AG04450 (cell line): ENCODE measurements at regions not wholly inside any gene's neighbourhood (a gene's known extent, or its start where the extent isn't known, plus 50 kb on each side); places are given as distances from the start of the nearest gene placed in this dataset.
"Not testable (repeated sequence)": the region's sequence is repeated elsewhere in the genome, so short reads cannot be mapped to it uniquely, and the experiment has no call there.

Experiments used
- CTCF ChIA-PET: fragments of 300-600, 350-600 bp; formaldehyde crosslinking; extraction: SDS; loops from one replicate; lab custom pipeline; 2022; ENCODE audit warnings: antibody characterized with exemption, inconsistent platforms; lab: Charles Lee
- POLR2A ChIA-PET: fragments of 350-600 bp; formaldehyde crosslinking; extraction: SDS; loops from one replicate; lab custom pipeline; 2021; ENCODE audit warnings: antibody characterized with exemption, inconsistent platforms; lab: Yijun Ruan, JAX
- DNase-seq: peaks from one replicate; pipeline ENCODE4 v3.0.0-alpha.2; 2011; ENCODE audit warnings: low read depth, low spot score
- H3K27ac ChIP-seq: one replicate; pipeline ENCODE4 v1.5.1; 2012; ENCODE audit warnings: low read depth, low read length, control low read depth
- H3K27me3 ChIP-seq: one replicate; pipeline ENCODE4 v1.6.0; 2012; ENCODE audit warnings: low read length; ENCODE audit not compliant: control insufficient read depth, insufficient read depth
- H3K4me3 ChIP-seq: 2 replicates; pipeline ENCODE4 v1.5.1; 2011; ENCODE audit warnings: mild to moderate bottlenecking, low read depth, low read length, control low read depth
- H3K9me3 ChIP-seq: 2 replicates; pipeline ENCODE4 v1.5.1; 2012; ENCODE audit warnings: low read length; ENCODE audit not compliant: control insufficient read depth, insufficient read depth
- CTCF ChIP-seq: IDR thresholded peaks from 2 replicates; pipeline ENCODE4 v1.5.1; 2011; ENCODE audit warnings: low read depth, low read length, control low read depth, inconsistent platforms

GRCh38 chr14:105880616-105881015 lies 354.2 kb downstream of the TMEM121 start:
- H3K9me3 ChIP-seq = peaks cover 87% of the 10 kb centered on the region
- TF ChIP-seq CTCF = no peak
- H3K27ac ChIP-seq = no peak overlapping the region
- CTCF ChIA-PET = no interaction called here
- POLR2A ChIA-PET = no interaction called here
- no peak overlapping the region for H3K4me3 ChIP-seq
- DNase-seq = no peak
- H3K27me3 ChIP-seq = no peaks in the 10 kb centered on the region

- ChIA-PET CTCF (no interaction called here), POLR2A (no interaction called here)
- Histone ChIP-seq H3K27ac (no peak overlapping the region), H3K9me3 (peaks cover 87% of the 10 kb centered on the region), H3K4me3 (no peak overlapping the region), H3K27me3 (no peaks in the 10 kb centered on the region)
- TF ChIP-seq CTCF = no peak
- no peak for DNase-seq
Measured at GRCh38 chr14:105881021-105881930, 354.9 kb downstream of the TMEM121 start.

GRCh38 chr14:105882011-105882410 lies 355.6 kb downstream of the TMEM121 start:
- H3K9me3 ChIP-seq = peaks cover 91% of the 10 kb centered on the region
- H3K27ac ChIP-seq, CTCF ChIA-PET, DNase-seq, H3K4me3 ChIP-seq, POLR2A ChIA-PET, H3K27me3 ChIP-seq: not testable (repeated sequence)

GRCh38 chr14:105882626-105883025 lies 356.2 kb downstream of the TMEM121 start:
- Histone ChIP-seq H3K9me3 (peaks cover 89% of the 10 kb centered on the region), H3K4me3 (no peak overlapping the region), H3K27me3 (no peaks in the 10 kb centered on the region), H3K27ac (no peak overlapping the region)
- ChIA-PET POLR2A (no interaction called here), CTCF (no interaction called here)
- no peak for DNase-seq
- TF ChIP-seq CTCF = no peak

GRCh38 chr14:105883066-105884005 lies 357.0 kb downstream of the TMEM121 start:
- CTCF ChIA-PET = no interaction called here
- TF ChIP-seq CTCF = no peak
- no peak for DNase-seq
- Histone ChIP-seq H3K9me3 (peaks cover 81% of the 10 kb centered on the region), H3K27ac (no peak overlapping the region), H3K4me3 (no peak overlapping the region), H3K27me3 (no peaks in the 10 kb centered on the region)
- POLR2A ChIA-PET = no interaction called here

GRCh38 chr14:105884192-105884807 lies 357.9 kb downstream of the TMEM121 start:
- CTCF ChIA-PET, POLR2A ChIA-PET, H3K4me3 ChIP-seq, H3K27me3 ChIP-seq, DNase-seq, H3K27ac ChIP-seq: not testable (repeated sequence)
- H3K9me3 ChIP-seq = peaks cover 84% of the 10 kb centered on the region
